HG03432 (cell line): ENCODE measurements at regions not wholly inside any gene's neighbourhood (a gene's known extent, or its start where the extent isn't known, plus 50 kb on each side); places are given as distances from the start of the nearest gene placed in this dataset.
"Not testable (repeated sequence)": the region's sequence is repeated elsewhere in the genome, so short reads cannot be mapped to it uniquely, and the experiment has no call there.

Experiments
- ATAC-seq: cut with Tn5 transposase; IDR thresholded peaks from one replicate; pipeline ENCODE4 v1.9.1; 2021; ENCODE audit warnings: mild to moderate bottlenecking, moderate library complexity; ENCODE audit not compliant: unreplicated experiment

DNA sequence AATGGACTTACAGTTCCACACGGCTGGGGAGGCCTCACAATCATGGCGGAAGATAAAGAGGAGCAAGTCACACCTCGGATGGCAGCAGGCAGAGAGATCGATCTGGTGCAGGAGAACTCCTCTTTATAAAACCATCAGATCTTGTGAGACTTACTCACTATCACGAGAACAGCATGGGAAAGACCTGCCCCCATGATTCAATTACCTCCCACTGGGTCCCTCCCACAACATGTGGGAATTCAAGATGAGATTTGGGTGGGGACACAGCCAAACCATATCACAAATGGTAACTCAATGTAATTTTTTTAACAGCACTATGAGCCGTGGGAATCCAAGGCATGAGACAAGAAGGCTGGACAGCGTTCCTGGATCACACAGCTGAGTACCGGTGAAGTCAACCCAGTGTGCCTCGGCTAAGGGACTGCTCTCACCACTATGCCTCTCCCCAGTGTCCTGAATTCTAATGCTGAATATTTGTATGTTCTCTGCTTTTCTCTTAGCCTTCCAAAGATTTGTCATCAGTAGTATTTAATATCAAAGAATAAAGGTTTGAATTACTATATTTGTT lies 84.3 kb downstream of the IRS2 start:
- ATAC-seq: not testable (repeated sequence)

DNA sequence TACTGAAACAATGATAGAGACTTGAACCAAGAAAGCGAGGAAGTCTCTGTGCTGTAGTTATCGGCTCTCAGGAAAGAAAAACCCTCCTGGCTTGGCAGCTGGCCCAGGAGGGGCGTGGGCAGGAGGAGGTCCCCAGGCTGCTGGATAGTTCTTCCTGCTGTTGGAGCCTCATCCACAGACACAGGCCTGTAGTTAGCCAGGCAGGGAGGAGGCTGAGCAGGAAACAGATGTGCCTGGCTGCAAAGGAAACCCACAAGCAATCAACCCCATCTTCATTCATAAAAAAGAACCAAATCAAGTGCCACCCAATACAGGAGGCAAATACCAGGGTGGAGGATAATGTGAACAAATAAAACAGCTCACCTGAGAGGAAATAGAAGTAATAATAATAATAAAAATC lies 86.2 kb downstream of the IRS2 start:
- ATAC-seq: no peak

DNA sequence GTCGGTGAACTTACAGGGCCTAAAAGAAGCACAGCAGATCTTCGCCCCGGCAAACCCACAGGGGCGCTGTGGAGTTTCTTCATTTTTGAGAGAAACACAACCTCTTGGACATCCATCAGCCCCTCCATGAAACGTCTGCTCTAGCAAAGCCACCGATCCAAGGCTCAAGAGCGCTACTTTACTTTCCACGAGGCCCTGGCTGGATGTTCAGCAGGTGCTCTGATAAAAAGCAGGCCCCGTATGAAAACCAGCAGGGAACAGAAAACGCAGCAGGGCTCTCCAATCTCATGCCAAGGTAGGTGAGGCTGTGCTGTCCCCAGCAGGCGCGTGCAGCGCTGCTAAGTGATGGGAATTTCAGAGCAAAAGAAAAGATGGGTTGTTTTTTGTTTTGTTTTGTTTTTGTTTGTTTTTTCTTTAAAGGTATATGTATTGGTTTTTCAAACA lies 86.7 kb downstream of the IRS2 start:
- no peak for ATAC-seq

DNA sequence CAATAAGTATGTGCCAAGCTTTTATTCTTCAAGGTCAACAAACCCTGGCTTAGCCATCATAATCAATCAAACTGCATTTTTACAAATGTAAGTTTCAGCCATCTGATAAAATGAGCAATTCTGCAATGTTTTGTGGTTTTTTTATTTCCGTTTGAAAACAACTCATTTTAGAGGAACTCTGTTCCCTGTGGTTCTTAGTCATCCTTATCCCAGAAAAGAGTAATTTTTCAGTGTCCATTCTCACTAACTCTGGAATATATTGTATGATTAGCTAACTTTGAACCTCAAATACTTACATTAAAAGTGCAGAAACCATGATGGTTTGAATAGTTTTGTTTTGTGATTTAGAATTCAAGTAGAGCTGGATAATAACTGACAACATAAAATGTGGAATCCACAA lies 87.6 kb downstream of the IRS2 start:
- no peak for ATAC-seq

DNA sequence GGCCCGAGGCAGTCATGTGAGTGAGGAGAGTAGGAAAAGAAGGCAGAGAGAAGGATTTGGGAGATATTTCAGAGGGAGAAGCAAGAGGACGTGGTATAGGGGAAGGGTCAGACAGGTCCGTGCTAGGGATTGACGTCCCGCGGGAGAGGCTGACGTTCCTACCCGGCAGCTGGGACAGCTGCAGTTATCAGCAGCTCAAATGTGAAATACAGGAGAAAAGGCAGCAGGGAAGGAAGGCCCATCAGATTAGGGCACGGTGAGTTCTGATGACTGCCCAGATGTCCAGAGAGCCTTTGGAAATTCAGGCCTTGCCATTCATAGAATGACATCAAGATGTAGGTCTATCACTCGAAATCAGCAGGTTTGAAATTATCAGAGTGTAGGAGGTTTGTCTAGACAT lies 88.4 kb downstream of the IRS2 start:
- ATAC-seq: no peak

DNA sequence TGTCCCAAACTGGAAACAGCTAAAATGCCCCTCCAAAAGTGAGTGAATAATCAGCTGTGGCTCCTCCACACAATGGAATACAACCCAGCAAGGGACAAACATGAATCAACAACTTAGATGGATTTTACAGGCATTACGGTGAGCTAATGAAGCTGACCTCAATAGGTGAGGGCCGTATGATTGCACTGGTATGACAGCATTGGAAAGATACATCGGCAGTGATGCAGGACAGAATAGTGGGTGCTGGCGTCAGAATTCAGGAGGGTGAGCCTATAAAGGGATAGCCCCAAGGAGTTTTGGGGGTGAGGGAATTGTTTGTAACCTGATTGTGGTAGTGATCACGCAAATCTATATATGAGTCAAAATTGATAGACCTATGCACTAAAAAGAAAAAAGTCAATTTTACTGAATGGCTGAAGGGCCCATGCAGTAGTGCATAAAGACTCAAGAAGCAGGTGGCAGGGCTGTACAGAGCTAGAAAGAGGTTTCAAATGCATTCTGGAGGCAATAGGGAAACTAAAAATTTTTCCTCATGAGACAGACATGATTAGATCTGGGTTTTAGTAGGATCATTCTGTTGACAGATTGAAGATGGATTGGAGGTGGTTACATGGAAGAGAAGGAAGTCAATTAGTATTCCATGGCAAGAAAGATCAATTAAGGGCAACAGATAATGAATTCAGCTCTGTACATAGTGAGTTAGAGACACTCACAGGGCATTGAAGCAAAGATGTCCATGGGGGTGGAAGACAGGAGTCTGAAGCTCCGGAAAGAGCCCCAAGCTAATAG lies 90.8 kb downstream of the IRS2 start:
- no peak for ATAC-seq

DNA sequence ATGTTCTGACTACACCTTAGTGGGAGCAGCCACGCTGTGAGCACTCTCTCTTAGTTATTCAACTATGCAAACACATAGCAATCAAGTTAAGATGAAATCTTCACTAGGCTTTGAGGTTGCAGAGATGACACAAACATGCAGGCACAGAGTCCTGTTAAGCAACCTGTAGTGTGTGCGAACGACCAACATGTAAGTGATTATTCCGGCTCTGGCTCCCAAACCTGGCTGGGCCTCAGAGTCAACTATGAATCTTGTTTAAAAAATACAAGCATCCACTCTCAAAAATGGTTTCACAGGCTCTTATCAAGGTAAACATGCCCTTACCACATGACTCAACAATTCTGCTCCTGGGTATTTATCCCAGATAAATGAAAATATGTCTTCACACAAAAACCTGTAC lies 91.4 kb downstream of the IRS2 start:
- ATAC-seq: no peak

DNA sequence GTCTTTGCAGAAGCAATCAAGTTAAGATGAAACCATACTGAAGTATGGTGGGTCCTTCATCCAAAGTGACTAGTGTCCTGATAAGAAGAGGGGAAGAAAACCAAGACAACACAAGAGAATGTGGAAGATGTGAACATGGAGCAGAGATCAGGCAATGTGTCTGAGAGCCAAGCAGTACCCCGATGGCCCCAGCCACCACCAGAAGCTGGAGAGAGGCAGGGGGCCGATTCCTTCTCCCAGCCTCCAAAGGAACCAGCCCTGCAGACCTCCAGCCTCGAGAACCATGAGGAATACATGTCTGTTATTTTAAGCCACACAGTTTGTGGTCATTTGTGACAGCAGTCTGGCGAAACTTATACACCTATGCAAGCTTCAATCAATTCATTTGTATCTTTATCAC lies 93.2 kb downstream of the IRS2 start:
- no peak for ATAC-seq

DNA sequence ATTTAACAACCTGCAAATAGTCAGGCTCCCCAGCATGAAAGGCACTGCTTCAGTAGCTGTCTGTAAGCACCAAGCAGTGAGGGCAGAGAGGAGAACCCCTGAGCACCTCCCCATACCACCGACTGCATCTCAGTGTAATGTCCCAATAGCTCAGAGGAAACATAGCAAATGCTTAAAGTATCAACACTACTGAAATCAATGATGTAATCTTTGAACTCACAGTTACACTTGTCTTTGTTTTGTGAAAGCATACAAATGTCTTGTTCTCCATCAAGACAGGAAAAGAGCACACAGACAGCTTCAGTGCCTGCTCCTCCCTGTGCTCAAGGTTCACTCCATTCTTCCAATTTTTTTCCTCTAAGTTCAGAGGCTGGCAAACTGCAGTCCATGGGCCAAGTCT lies 94.7 kb downstream of the IRS2 start:
- no peak for ATAC-seq

DNA sequence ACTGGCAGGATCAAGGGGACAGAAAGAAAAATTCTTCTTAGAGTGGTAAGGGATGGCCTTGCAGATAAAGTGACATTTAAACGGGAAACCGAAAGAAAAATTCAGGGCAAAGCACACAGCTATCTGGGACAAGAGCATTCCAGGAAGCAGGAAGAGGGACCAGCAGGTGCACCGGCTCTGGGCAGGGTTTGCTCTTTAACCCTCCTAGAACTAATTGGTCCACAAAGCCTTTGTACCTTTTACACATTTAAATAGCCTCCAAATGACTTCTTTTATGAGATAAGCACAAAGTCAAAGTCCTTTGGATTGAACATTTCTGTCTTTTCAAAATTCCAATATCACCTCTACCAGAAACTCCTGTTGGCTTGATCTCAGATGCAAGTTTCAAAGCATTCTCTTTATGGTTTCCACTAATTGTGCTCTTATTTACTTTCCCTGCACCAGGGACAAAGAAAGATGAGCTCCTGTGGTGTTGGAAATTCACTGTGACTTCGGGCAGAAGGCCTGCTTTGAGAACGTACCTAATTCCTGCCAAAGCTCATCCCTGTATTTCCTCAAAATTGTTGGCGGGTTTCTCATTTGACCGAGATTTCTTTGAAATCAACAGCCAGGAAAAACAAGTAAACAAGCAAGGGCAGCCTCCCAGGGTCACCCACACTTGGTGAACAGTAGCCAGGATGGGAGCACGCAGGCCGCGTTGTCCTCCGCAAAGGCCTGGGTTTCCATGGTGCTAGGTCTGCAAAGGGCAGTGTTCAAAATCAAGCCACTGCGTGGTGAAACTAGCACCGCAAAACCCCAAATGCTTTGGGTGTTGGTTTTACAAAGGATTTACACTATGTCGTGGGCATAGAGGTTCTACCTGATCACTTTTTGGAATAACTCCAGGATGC lies 98.6 kb downstream of the IRS2 start:
- no peak for ATAC-seq

DNA sequence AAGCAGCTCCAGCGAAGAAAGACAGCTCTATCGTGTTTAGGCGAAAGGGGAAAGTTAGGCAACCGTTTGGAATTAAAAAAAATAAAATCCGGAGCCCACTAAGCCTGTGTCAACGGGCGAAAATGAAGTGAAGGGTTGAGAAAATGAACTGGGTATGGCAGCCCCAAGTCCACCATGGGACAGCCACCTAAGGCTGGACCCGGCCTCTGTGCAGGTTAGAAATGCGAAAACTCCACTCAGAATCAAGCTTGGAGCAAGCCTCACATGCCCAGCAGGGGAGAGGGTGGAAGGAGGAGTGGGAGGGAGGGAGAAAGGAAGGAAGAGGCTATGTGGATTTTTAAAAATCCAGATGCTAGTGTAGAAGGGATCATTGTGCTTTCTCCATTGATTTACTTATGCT lies 101.2 kb downstream of the IRS2 start:
- no peak for ATAC-seq

DNA sequence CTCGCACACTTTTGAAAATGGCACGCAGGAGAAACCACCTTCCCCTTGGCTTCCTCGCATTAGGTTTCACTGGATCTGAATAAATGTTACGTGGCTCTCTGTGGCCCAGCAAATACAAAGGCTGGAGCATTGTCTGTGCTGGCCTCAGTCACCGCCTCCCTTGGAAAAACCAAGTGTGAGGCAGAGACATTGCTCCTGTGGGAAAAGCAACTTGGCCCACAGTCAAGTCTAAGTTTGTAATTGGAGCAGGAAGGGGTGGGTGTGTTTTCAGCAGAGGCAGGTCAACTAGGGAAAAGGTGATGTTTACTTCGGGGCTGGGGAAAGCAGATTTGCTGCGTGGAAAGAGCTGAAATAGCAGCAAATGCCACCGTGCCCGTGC lies 101.6 kb downstream of the IRS2 start:
- no peak for ATAC-seq

DNA sequence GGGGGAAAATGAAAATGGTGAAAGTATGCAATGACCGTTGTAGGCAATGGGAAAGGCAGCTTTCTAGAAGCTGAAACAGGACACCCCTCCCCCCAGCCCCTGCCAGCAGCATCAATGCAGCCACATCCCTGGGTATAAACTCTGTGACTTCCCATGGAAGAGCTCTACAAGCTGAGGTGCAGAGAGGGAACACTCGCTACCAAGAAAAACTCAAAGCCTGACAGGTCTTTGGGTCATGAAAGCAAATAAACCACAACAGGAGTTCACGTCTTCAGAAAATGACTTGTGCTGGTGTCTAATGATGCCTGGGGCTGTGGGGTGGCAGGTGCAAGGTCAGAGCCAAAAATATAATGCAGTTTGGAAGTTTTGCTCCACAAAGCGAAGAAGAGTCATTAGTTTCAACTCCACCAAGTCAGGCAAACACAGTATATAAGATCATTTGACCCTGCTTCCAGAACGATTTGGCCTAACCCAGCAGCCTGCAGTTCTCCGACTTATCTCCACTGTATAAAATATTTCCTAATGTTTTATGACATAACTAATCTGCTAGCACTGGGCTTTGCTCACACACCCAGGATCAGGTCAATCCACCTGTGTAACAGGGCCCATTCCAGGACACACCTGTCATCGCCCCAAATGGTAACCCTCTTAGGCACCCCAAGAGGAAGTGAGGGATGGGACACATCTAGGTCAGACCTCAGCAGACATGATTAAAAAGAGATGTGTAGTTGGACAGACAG lies 102.1 kb downstream of the IRS2 start:
- ATAC-seq: no peak

DNA sequence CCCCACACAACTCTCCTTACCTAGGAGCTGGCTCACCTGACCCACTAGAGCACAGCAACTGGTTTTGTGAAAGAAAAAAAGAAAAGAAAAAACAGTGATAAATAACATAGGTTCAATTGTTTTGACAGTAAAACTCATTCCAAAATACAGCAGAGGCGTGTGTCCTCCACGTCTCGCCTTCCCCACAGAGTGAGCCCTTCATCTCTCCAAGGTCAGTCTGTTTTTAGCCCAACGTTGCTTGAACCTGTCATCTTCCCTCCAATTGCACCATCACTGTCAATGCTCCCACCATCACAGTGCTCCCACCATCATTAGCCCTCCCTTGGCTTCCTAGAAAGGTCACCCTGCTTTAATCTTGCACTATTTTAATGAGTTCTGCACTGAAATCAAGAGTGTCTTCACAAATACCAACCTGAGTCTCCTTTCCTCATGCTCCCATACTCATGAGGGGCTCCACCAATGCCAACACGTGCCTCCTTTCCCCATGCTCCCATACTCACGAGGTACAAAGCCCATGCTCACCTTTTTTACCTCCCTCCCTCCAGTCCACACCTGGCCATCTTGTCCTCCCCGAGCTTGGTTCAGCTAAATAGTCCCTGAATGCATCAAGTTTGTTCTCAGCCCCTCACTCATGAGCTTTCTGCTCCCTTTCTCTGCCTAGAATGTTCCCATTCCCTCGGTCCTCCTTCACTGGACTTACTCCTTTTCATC lies 103.7 kb downstream of the IRS2 start:
- ATAC-seq: no peak

DNA sequence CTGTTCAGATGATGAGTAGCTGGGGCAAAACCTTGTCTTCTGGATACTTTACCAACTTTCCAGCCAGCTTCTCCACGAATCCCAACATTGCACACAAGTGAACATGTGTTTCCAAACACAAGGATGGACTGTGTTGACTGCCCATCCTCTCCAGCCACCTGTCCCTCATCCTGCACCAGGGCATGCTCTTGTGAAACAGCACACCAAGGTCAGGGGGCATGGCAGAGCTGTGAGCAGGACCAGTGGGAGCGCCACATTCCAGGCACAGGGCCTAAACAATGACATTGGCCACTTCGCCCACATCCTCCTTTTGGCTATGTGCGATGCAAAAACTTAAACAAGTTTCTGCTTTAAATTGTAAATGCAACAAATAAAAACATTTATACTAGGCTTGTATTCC lies 105.5 kb downstream of the IRS2 start:
- ATAC-seq: no peak

DNA sequence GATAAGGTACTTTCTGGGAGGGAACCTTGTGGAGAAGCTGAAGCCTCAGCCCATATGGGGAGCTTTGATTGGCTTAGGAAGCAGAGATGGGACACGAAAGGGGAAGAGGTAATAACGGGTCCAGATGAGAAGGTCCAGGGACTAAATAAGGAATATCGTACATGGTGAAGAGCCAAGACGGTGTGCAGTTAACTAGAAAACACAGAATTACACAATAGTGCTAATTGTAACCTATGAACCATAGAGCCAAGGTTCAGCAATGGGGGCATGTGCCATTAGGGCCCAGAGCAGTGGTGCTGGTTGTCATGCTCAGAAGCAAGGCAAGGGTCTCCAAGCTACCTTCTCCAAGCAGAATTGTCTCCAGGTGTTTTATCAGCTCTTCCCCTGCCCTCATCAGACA lies 106.1 kb downstream of the IRS2 start:
- no peak for ATAC-seq

DNA sequence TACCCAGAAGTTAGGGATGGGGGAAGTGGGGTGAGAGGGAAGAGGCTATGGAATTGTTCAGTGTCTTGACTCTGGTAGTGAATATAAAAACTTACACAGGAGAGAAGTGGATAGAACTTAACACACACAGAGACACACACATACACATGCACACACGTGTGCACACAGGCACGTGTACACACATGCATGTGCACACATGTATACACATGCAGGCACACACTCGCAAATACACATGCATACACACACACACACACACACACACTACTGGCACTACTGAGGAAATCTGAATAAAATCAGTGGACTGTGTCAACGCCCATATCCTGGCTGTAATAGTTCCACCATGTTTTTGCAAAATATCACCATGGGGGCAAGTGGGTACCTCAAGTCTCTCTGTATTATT lies 107.9 kb downstream of the IRS2 start:
- ATAC-seq: no peak

DNA sequence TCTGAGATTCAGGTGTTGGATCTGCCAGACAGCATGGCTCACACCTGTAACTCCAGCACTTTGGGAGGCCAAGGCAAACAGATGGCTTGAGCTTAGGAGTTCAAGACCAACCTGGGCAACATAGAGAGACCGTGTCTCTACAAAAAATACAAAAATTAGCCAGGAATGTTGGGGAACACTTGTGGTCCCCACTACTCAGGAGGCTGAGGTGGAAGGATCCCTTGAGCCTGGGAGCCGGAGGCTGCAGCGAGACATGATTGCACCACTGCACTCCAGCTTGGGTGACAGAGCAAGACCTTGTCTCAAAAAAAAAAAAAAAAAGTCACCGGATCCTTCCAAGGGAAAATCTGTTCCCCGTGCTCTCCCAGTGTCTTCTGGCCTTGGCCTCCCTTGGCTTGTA lies 109.2 kb downstream of the IRS2 start:
- no peak for ATAC-seq

DNA sequence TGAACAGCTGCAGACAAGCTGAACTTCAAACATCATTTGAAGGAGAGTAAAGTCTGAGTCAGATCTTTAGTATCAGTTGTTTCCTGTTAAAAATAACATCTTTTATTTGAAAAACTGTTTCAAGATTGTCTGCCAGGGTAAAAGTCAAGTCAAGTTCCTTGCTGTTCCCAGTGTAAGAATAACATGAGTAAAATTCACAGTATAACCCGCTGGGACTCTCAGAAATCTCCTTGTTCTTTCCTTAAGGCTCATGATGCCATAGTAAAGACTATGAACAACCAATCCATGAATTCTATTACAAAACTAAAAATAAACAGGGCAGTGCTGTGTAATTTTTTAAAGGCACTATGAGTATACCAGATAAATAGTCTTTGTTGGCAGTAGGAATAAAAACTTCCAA lies 112.9 kb downstream of the IRS2 start:
- ATAC-seq: no peak

DNA sequence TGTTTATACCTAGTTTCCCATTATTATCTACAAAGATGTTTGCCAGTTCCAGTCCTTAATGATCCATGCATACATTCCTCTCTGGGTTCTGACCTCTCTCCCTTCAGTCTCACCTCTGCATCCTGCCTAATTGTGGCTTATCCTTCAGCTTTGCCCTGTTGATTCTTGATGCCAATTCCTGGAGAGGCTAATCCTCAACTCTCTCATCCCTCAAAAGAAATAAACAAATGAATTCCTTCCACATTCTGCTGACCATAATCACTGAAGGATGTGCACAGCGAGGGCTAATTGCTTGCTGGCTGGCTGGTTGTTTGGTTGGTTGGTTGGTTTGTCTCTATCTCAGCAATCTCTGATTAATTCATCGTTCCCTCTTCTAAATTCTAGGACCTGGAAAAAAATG lies 113.8 kb downstream of the IRS2 start:
- ATAC-seq: no peak

DNA sequence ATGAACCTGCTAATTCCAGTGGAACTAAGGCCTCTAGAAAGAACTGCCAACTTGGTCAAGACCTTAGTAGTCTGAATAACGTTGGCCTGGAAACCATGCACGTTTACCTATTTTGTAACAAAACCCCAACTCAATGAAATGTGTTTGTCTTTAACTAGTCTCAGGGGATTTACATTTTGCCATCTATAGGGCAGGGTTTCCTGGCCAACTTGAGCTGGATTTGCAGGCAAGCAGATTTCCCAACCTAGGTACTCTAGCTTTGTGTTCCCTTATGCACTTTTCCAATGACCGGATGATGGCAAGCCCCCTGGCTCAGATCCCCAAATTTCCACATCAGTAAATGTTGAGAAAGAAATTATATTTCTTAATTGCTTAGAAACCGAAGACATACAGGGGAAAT lies 114.5 kb downstream of the IRS2 start:
- ATAC-seq: no peak
